Spleen (tissue), 11 donors: ENCODE measurements at regions not wholly inside any gene's neighbourhood (a gene's known extent, or its start where the extent isn't known, plus 50 kb on each side); places are given as distances from the start of the nearest gene placed in this dataset.
"Not testable (repeated sequence)": the region's sequence is repeated elsewhere in the genome, so short reads cannot be mapped to it uniquely, and the experiment has no call there.

Source experiments
- DNase-seq: peaks from one replicate; pipeline ENCODE4 v3.0.0-alpha.2; 2020
- H3K27ac ChIP-seq, 8 donors: fragments of 200-600 bp; sonication (generic) in 7 of 8; 1 replicate in 4 of 8; 2 replicates in 4 of 8; pipeline versions ENCODE4 v1.5.0 to v1.8.0; 2016 to 2021; ENCODE audit warnings: inconsistent platforms in 4 of 8, mild to moderate bottlenecking in 4 of 8, moderate library complexity in 1 of 8
- H3K27me3 ChIP-seq, 7 donors: fragments of 200-600 bp; sonication (generic) in 6 of 7; replicated peaks in 1 of 7; 1 replicate in 4 of 7; 2 replicates in 3 of 7; pipeline versions ENCODE4 v1.5.0 to v1.8.0; 2016 to 2021; ENCODE audit warnings: inconsistent platforms in 3 of 7, mild to moderate bottlenecking in 1 of 7
- H3K36me3 ChIP-seq, 6 donors: fragments of 200-600 bp; sonication (generic) in 5 of 6; 1 replicate in 4 of 6; 2 replicates in 2 of 6; pipeline versions ENCODE4 v1.5.0 to v1.8.0; 2016 to 2021; ENCODE audit warnings: inconsistent platforms in 2 of 6
- H3K4me1 ChIP-seq, 6 donors: fragments of 200-600 bp; sonication (generic) in 5 of 6; 1 replicate in 3 of 6; 2 replicates in 3 of 6; pipeline versions ENCODE4 v1.5.0 to v1.8.0; 2016 to 2021; ENCODE audit warnings: inconsistent platforms in 3 of 6
- H3K4me3 ChIP-seq, 8 donors: fragments of 200-600 bp; sonication (generic) in 7 of 8; 1 replicate in 4 of 8; 2 replicates in 4 of 8; pipeline versions ENCODE4 v1.5.0 to v1.8.0; 2016 to 2021; ENCODE audit warnings: inconsistent platforms in 4 of 8, mild to moderate bottlenecking in 4 of 8, moderate library complexity in 2 of 8
- H3K9me3 ChIP-seq, 8 donors: fragments of 200-600 bp; sonication (generic) in 7 of 8; 1 replicate in 4 of 8; 2 replicates in 4 of 8; pipeline versions ENCODE4 v1.5.0 to v1.8.0; 2016 to 2021; ENCODE audit warnings: inconsistent platforms in 4 of 8
- POLR2A ChIP-seq, 3 donors: fragments of 450-650 bp; IDR thresholded peaks; one replicate each; pipeline ENCODE4 v1.5.1; 2017; ENCODE audit warnings: antibody characterized with exemption in 3 of 3, mild to moderate bottlenecking in 1 of 3
- POLR2AphosphoS5 ChIP-seq, 3 donors: sonication (generic); formaldehyde crosslinking; IDR thresholded peaks; one replicate each; pipeline ENCODE4 v1.5.1; 2017; ENCODE audit warnings: antibody characterized with exemption in 3 of 3
- WGBS, 5 donors: extraction: QIAGEN DNeasy Blood & Tissue Kit in 3 of 5; methylation state at CpG; one replicate each; pipeline versions ENCODE4 v1.1.5 to v1.1.7; 2013 to 2018; 5-methylcytosine and 5-hydroxymethylcytosine counted together
- intact Hi-C: fragments of 100-400 bp; cut with DNase I; formaldehyde crosslinking; loops from one replicate; pipeline ENCODE4 v1.15.0; 2023; ENCODE audit warnings: low total_unique reads
- TF ChIP-seq, protein P1 (sequence below), 11 experiments: fragments of 200-600 bp in 7 of 11; fragments of 450-650 bp in 4 of 11; sonication (generic) in 4 of 11; IDR thresholded peaks in 8 of 11; conservative IDR thresholded peaks in 3 of 11; 1 replicate in 7 of 11; 2 replicates in 4 of 11; pipeline versions ENCODE4 v1.4.0 to v1.8.0; 2016 to 2021; ENCODE audit warnings: antibody characterized with exemption in 11 of 11, inconsistent platforms in 4 of 11, mild to moderate bottlenecking in 1 of 11
- donor health status: healthy with polysubstance abuse.
- donor health status: DM: no; HTN: no; CAD: no; lungs with moderate emphysema.
- donor health status: DM: no; HTN: no; CAD: no.
- donor health status: Bipolar disorder and iron deficiency.
- donor health status: healthy.
- donor health status: DM: no; HTN: no; CAD: no.
- donor health status: DM: yes; HTN: yes; CAD: no.

DNA sequence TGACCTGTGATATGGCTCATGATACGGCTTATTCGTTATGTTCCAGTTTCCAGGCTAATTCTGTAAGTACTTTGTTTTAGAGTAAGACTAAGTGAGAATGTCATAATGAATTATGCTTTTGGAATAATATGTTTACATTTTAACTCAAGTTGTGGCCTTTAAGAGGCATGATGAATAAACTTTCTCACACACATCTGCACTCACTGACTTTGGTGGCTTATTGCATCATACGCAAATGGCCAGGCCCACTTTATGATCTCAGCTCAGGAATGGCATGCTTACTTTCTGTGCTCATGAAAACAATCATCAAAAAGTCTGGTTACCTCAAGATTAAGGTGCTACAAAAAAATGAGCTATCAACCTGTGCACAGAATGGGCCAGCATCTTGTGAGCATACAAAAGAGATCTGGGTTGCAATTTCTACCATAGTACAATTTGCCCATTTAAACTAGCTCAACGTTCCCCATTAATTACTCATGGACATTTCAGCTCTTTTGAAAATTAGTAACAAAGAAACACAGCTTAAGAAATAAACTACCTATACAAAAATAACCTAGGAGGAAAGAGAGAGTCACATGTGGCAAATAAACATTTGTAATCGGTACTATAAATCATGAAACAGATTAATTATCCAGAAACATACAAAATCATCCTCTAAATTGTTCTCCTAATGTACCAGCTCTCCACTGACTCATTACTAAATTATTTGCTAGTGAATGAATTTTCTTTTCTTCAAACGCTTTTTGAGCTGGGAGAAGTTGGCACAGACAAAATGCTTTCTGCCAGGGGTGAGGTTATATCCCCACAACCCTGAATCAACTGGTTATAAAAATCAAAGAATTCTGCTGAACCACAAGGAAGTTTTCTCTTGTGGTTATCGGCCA, 439.0 kb upstream of the ADAMTS9 start:
- H3K27me3 ChIP-seq = no peaks in the 10 kb centered on the region
- peaks cover 0 to 3% (median 0%) of the 10 kb centered on the region in 8 donors for H3K9me3 ChIP-seq
- no peak for DNase-seq
- 78 to 89% (median 86%) methylated on average over 7 of the region's 7 CpGs for WGBS, 5 donors
- no peaks in the 10 kb centered on the region for H3K36me3 ChIP-seq
- intact Hi-C loops = no loop called here
- H3K27ac ChIP-seq = no peak overlapping the region
- H3K4me3 ChIP-seq = no peak overlapping the region
- TF ChIP-seq POLR2A (IDR thresholded peaks at IDR 0.05) (no peak), POLR2AphosphoS5 (IDR thresholded peaks at IDR 0.05) (no peak)
- TF ChIP-seq, protein P1, sequence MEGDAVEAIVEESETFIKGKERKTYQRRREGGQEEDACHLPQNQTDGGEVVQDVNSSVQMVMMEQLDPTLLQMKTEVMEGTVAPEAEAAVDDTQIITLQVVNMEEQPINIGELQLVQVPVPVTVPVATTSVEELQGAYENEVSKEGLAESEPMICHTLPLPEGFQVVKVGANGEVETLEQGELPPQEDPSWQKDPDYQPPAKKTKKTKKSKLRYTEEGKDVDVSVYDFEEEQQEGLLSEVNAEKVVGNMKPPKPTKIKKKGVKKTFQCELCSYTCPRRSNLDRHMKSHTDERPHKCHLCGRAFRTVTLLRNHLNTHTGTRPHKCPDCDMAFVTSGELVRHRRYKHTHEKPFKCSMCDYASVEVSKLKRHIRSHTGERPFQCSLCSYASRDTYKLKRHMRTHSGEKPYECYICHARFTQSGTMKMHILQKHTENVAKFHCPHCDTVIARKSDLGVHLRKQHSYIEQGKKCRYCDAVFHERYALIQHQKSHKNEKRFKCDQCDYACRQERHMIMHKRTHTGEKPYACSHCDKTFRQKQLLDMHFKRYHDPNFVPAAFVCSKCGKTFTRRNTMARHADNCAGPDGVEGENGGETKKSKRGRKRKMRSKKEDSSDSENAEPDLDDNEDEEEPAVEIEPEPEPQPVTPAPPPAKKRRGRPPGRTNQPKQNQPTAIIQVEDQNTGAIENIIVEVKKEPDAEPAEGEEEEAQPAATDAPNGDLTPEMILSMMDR (IDR thresholded peaks at IDR 0.05 in 8 of 11, conservative IDR thresholded peaks at IDR 0.05 in 3 of 11) = no peak
- H3K4me1 ChIP-seq = no peaks in the 10 kb centered on the region

DNA sequence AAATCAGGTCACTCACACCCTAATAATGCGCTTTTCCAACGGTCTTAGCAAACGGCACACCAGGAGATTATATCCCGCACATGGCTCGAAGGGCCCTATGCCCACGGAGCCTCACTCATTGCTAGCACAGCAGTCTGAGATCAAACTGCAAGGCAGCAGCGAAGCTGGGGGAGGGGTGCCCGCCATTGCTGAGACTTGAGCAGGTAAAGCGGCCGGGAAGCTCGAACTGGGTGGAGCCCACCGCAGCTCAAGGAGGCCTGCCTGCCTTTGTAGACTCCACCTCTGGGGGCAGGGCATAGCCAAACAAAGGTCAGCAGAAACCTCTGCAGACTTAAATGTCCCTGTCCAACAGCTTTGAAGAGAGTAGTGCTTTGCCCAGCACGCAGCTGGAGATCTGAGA, 432.4 kb upstream of the ADAMTS9 start:
- WGBS, 5 donors = 90 to 97% (median 93%) methylated on average over 12 to 13 of the region's 13 CpGs
- H3K36me3 ChIP-seq, H3K4me1 ChIP-seq, intact Hi-C loops, H3K27me3 ChIP-seq, DNase-seq, H3K27ac ChIP-seq, H3K4me3 ChIP-seq: not testable (repeated sequence)
- H3K9me3 ChIP-seq = peaks cover 0 to 19% (median 8%) of the 10 kb centered on the region in 8 donors

DNA sequence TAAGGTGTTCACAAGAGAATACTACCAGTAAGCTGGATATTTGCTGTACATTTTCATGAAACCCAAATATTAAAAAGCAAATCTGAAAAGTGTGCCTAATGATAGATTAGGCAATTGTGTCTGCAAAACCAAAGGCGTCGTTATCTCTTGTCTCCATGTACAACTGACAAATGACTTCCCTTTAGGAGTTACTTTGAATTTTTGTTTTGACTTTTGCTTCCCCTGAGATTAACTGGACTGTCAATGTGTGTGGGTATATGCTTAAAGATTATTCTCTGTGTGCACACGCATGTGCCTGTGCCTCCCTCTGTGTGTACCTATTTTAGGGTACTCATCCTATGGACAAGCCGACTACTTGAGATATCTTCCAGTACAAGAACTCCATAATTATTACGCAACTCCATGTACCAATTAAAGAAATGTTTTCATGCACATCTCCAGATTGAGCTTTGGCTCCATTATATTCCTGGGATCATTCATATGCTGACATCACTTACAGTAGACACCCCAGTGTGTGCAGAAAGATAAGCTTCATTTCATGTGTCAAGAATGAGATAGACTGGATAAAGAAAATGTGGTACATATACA, 431.2 kb upstream of the ADAMTS9 start:
- Histone ChIP-seq H3K4me3 (no peak overlapping the region), H3K27ac (no peak overlapping the region), H3K4me1 (no peaks in the 10 kb centered on the region), H3K9me3 (peaks cover 0 to 19% (median 8%) of the 10 kb centered on the region in 8 donors), H3K27me3 (no peaks in the 10 kb centered on the region), H3K36me3 (no peaks in the 10 kb centered on the region)
- intact Hi-C loops = no loop called here
- DNase-seq = no peak
- TF ChIP-seq, protein P1 (IDR thresholded peaks at IDR 0.05 in 8 of 11, conservative IDR thresholded peaks at IDR 0.05 in 3 of 11) = no peak
- TF ChIP-seq POLR2A (IDR thresholded peaks at IDR 0.05) = no peak
- TF ChIP-seq POLR2AphosphoS5 (IDR thresholded peaks at IDR 0.05) = no peak
- WGBS, 5 donors = 79 to 95% (median 86%) methylated on average over 5 of the region's 5 CpGs

DNA sequence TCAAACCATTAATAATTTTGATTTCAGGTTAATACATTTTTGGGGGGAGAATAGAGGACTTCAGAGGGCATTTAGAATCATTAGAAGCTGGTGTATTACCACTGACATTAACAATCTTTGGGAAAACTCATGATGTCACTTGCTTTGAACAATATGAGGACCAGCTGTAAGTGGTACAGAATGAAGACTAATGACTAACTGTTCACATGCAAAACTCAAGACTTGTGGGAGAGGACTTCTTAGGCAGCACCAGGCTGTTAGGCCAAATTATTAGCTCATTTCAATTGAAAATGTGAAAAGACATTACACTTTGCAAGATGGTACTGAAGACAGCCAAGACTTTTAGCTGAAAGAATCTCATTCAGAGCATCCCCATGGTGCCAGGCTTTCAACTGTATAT, 426.2 kb upstream of the ADAMTS9 start:
- H3K36me3 ChIP-seq = no peaks in the 10 kb centered on the region
- intact Hi-C loops = no loop called here

More for the DNA sequence above, 426.2 kb upstream of the ADAMTS9 start:
- peaks cover 0 to 1% (median 0%) of the 10 kb centered on the region in 8 donors for H3K9me3 ChIP-seq
- DNase-seq = no peak
- H3K27ac ChIP-seq = no peak overlapping the region
- H3K27me3 ChIP-seq = no peaks in the 10 kb centered on the region
- TF ChIP-seq, protein P1 (IDR thresholded peaks at IDR 0.05 in 8 of 11, conservative IDR thresholded peaks at IDR 0.05 in 3 of 11) = no peak
- TF ChIP-seq POLR2A (IDR thresholded peaks at IDR 0.05) = no peak
- no peak for TF ChIP-seq POLR2AphosphoS5 (IDR thresholded peaks at IDR 0.05)
- no peak overlapping the region for H3K4me3 ChIP-seq
- no peaks in the 10 kb centered on the region for H3K4me1 ChIP-seq
